BLaER1 treated with 17β-estradiol and CSF1 and Interleukin-3, amounts not matched to agents 10 nM and 100 nM (cell line): ENCODE measurements at regions not wholly inside any gene's neighbourhood (a gene's known extent, or its start where the extent isn't known, plus 50 kb on each side); places are given as distances from the start of the nearest gene placed in this dataset.

ENCODE experiments used
- H3K27ac ChIP-seq, 11 experiments: shearing (Covaris generic); formaldehyde crosslinking; 2 replicates each; pipeline ENCODE4 v1.8.1; 2022
- H3K27me3 ChIP-seq, 11 experiments: shearing (Covaris generic); formaldehyde crosslinking; 2 replicates each; pipeline ENCODE4 v1.8.1; 2022
- H3K36me3 ChIP-seq, 11 experiments: shearing (Covaris generic); formaldehyde crosslinking; 2 replicates each; pipeline ENCODE4 v1.8.1; 2022
- H3K4me1 ChIP-seq, 10 experiments: shearing (Covaris generic); formaldehyde crosslinking; 2 replicates each; pipeline ENCODE4 v1.8.1; 2022
- H3K4me2 ChIP-seq, 11 experiments: shearing (Covaris generic); formaldehyde crosslinking; 2 replicates each; pipeline ENCODE4 v1.8.1; 2022
- H3K4me3 ChIP-seq, 10 experiments: shearing (Covaris generic); formaldehyde crosslinking; 2 replicates each; pipeline ENCODE4 v1.8.1; 2022
- H3K9ac ChIP-seq, 11 experiments: shearing (Covaris generic); formaldehyde crosslinking; 2 replicates each; pipeline ENCODE4 v1.8.1; 2022
- H3K9me3 ChIP-seq, 11 experiments: shearing (Covaris generic); formaldehyde crosslinking; replicated peaks in 1 of 11; 2 replicates each; pipeline ENCODE4 v1.8.1; 2022
- H4K20me1 ChIP-seq, 11 experiments: shearing (Covaris generic); formaldehyde crosslinking; 2 replicates each; pipeline ENCODE4 v1.8.1; 2022
- Cebpa-rat ChIP-seq, 11 experiments: shearing (Covaris generic); IDR thresholded peaks; 2 replicates each; pipeline ENCODE4 v1.8.1; 2022

DNA sequence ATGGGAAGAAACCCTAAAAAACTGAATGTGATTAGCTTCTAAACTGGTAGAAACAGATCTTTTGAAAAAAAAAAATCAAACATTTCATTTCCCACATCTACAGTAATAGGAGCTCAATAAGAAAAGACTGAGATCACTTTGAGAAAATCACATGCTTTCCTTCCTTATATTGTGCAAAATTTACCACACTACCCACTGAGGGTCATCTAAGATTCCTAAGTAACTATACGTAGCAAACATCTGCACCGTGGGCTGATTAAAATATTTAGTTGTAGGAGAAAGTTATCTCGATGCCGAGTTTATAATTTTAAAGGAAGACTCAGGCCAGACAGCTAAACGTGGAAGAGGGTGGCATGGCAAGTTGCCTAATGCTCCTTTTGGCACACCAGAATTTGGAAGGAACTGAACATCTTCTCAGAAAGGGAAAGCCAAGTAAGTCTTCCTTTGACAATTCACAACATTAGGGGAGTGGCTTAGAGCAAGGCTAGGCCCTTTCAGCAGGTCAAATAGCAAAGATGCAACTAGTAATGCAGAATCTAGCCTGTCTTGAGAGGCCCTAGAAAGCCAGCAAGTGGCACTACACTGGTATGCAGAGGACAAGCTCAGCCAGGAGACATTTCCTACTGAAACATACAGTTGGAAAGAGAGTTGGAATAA is 128.0 kb downstream of the TMA16 start:
- Histone ChIP-seq H3K36me3 (no peaks in the 10 kb centered on the region), H3K27ac (peak overlapping the region in 5 of 11 experiments; percentile 56 to 95 (median 77); a peak in 10 of 22 replicates), H3K4me2 (peak overlapping the region in 5 of 11 experiments; percentile 26 to 80 (median 71); a peak in 7 of 22 replicates), H3K4me1 (peaks cover 0 to 62% (median 0%) of the 10 kb centered on the region in 10 experiments; a peak in 8 of 20 replicates), H3K27me3 (no peaks in the 10 kb centered on the region), H4K20me1 (no peaks in the 10 kb centered on the region), H3K9ac (peak overlapping the region in 3 of 11 experiments; percentile 59 to 82 (median 73); a peak in 6 of 22 replicates), H3K4me3 (no peak overlapping the region), H3K9me3 (no peaks in the 10 kb centered on the region)
- no peak for TF ChIP-seq Cebpa-rat (IDR thresholded peaks at IDR 0.05)

DNA sequence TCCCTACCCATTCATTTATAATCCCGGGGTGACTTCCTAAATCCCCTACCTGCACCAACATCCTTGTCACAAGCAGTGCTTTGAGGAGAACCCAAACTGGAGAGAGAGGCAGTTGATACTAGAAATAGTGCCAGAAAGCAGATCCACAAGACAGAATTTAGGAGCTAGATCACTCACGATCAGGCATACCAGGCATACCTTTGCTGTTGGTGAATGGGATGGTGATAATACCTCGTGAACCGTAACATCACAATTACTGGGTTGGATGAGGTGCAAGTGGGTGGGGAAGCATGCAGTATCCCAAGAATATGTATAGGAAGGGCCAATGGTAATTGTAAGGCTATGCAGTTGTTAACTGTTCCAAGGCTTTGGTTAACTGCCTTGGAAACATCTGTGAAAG is 129.3 kb downstream of the TMA16 start:
- Histone ChIP-seq H4K20me1 (no peaks in the 10 kb centered on the region), H3K9ac (no peak overlapping the region), H3K27ac (peak overlapping the region in 1 of 11 experiments; percentile 95; a peak in 1 of 22 replicates), H3K4me3 (no peak overlapping the region), H3K27me3 (no peaks in the 10 kb centered on the region), H3K9me3 (no peaks in the 10 kb centered on the region), H3K4me1 (peaks cover 0 to 59% (median 0%) of the 10 kb centered on the region in 10 experiments; a peak in 8 of 20 replicates), H3K4me2 (peak overlapping the region in 2 of 11 experiments; percentile 74 to 80; a peak in 3 of 22 replicates), H3K36me3 (no peaks in the 10 kb centered on the region)
- no peak for TF ChIP-seq Cebpa-rat (IDR thresholded peaks at IDR 0.05)

DNA sequence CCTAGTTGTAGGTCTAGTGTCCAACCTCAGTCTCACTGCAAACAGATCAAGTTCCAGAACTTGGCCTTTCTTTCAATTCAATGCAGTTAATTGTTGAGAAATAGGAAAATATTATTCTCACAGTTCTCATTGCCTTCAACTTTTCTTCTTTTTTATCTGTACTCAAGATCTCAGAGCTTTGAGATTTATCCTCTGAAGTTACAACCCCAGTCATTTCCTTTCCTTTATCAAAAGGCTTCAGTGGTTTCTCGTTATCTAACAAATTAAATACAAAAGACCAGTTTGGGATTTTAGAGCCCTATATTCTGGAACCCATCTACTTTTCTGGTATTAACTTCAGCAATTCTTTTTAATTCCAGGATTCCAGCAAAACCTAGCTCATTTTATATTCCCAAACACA is 130.2 kb downstream of the TMA16 start:
- TF ChIP-seq Cebpa-rat (IDR thresholded peaks at IDR 0.05), result no peak
- Histone ChIP-seq H4K20me1 (no peaks in the 10 kb centered on the region), H3K36me3 (no peaks in the 10 kb centered on the region), H3K4me2 (peak overlapping the region in 1 of 11 experiments; percentile 80; a peak in 1 of 22 replicates), H3K27ac (no peak overlapping the region; a peak in 1 of 22 replicates), H3K4me1 (peaks cover 0 to 58% (median 0%) of the 10 kb centered on the region in 10 experiments; a peak in 8 of 20 replicates), H3K9me3 (no peaks in the 10 kb centered on the region), H3K27me3 (no peaks in the 10 kb centered on the region), H3K9ac (no peak overlapping the region), H3K4me3 (no peak overlapping the region)

DNA sequence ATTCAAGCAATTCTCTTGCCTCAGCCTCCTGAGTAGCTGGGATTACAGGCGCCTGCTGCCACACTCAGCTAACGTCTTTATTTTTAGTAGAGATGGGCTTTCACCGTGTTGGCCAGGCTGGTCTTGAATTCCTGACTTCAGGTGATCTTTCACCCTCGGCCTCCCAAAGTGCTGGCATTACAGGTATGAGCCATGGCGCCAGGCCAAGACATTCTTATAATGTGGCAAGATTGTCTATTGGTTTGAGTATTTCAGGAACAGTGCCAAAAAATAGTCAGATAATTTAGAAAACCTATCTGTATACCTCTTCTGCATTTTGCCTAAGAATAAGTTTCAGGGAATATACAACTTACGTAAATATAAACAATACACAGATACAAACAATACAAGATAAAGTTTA is 136.8 kb downstream of the TMA16 start:
- H3K4me1 ChIP-seq, result peaks cover 0 to 5% (median 0%) of the 10 kb centered on the region in 10 experiments; a peak in 2 of 20 replicates
- no peak overlapping the region for H3K9ac ChIP-seq
- no peak for TF ChIP-seq Cebpa-rat (IDR thresholded peaks at IDR 0.05)
- no peak overlapping the region for H3K27ac ChIP-seq
- H4K20me1 ChIP-seq, result no peaks in the 10 kb centered on the region
- H3K4me2 ChIP-seq, result no peak overlapping the region
- no peaks in the 10 kb centered on the region for H3K36me3 ChIP-seq
- H3K9me3 ChIP-seq, result no peaks in the 10 kb centered on the region
- H3K27me3 ChIP-seq, result no peaks in the 10 kb centered on the region
- no peak overlapping the region for H3K4me3 ChIP-seq

DNA sequence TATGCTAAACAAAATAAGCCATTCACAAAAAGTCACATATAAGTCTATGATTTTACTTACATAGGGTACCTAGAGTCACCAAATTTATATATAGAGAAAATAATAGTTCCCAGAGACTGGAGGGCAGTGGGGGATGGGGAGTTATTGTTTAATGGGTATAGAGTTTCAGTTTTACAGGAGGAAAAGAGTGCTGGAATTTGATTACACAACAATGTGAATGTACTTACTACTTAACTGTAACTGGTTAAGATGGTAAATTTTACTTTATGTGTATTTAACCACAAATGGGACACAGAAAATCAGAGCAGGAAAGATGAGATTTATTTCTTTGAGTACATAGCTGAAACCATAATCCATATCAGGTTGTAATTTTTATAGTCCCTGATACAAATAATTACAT is 144.4 kb downstream of the TMA16 start:
- Histone ChIP-seq H4K20me1 (no peaks in the 10 kb centered on the region), H3K4me3 (no peak overlapping the region), H3K27ac (no peak overlapping the region), H3K4me2 (no peak overlapping the region), H3K36me3 (no peaks in the 10 kb centered on the region), H3K9me3 (peaks cover 0 to under 1% (median 0%) of the 10 kb centered on the region in 11 experiments; a peak in 1 of 22 replicates), H3K9ac (no peak overlapping the region), H3K27me3 (no peaks in the 10 kb centered on the region), H3K4me1 (peaks cover 0 to 4% (median 0%) of the 10 kb centered on the region in 10 experiments; a peak in 1 of 20 replicates)
- TF ChIP-seq Cebpa-rat (IDR thresholded peaks at IDR 0.05), result no peak

DNA sequence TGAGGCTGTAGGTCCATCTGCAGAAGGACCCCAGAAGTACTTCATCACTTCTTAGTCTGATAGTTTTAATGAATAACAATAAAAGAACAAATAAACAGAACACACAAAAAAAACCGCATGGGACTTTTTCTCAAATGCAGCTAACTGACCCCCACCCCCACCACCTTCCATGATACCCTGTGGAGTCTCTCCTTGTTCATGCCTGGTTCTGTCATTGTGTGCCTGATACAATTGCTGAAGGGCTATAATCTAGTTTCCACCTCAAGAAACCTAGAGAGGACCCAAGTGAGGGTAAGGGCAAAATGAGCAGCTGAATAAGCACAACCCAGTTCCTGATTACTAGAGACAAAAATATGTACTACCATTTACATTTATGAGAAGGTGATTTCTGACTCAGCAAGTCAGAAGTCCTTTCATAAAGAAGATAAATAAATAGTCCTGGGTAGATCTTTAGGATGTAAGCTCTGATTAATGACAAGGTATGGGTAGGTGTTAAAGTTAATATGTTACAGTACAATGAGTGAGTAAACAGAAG is 155.1 kb downstream of the TMA16 start:
- Histone ChIP-seq H3K36me3 (peaks cover 0 to 6% (median 0%) of the 10 kb centered on the region in 11 experiments; a peak in 1 of 22 replicates), H3K27me3 (no peaks in the 10 kb centered on the region), H3K4me3 (no peak overlapping the region), H4K20me1 (no peaks in the 10 kb centered on the region), H3K27ac (no peak overlapping the region), H3K9me3 (peaks cover 16 to 26% (median 23%) of the 10 kb centered on the region in 11 experiments), H3K4me1 (peaks cover 0 to 41% (median 0%) of the 10 kb centered on the region in 10 experiments; a peak in 8 of 20 replicates), H3K4me2 (peak overlapping the region in 2 of 11 experiments; percentile 0 to 28; a peak in 3 of 22 replicates), H3K9ac (no peak overlapping the region)
- no peak for TF ChIP-seq Cebpa-rat (IDR thresholded peaks at IDR 0.05)

DNA sequence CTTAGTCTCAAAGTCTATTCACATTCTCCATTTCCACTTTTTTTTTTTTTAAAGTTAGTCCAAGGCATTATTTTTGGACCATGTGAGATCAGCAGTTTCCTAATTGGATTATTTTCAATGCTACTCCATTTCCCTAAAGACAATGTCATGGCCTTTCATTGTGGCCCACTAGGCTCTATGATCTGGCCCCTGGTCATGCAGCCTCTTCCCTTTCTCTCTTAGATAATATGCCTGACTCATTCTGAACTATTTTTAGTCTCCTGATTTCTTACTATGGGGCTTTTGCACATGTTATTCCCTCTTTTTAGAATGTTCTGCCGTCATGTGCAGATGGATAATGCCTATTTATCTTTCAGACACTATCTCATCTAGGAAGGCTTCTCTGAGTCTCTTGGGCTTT is 157.3 kb downstream of the TMA16 start:
- H3K9ac ChIP-seq, result peak overlapping the region in 1 of 11 experiments; percentile 49; a peak in 1 of 22 replicates
- TF ChIP-seq Cebpa-rat (IDR thresholded peaks at IDR 0.05), result no peak
- no peaks in the 10 kb centered on the region for H4K20me1 ChIP-seq
- no peaks in the 10 kb centered on the region for H3K36me3 ChIP-seq
- H3K27me3 ChIP-seq, result no peaks in the 10 kb centered on the region
- H3K4me2 ChIP-seq, result peak overlapping the region in 4 of 11 experiments; percentile 27 to 76 (median 64); a peak in 8 of 22 replicates
- peak overlapping the region in 4 of 11 experiments; percentile 50 to 73 (median 62); a peak in 7 of 22 replicates for H3K27ac ChIP-seq
- no peak overlapping the region for H3K4me3 ChIP-seq
- H3K4me1 ChIP-seq, result peaks cover 0 to 41% (median 0%) of the 10 kb centered on the region in 10 experiments; a peak in 8 of 20 replicates
- peaks cover 0 to 21% (median 9%) of the 10 kb centered on the region in 11 experiments; a peak in 15 of 22 replicates for H3K9me3 ChIP-seq

DNA sequence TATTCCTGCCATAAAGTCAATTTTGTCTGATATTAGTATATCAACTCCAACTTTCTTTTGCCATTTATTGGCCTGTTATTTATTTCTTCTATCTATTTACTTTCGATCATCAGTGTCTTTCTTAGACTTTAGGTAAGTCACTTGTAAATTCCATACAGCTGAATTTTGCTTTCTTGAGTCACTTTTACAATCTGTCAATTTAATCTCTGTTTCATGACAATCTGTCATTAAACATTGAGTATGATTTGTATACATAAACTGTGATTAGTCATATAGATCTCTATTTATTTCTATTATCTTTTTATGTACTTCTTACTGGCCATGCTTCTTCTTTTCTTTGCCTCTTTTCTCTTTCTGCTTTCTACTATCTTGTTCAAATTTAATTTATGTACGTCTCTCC is 160.1 kb downstream of the TMA16 start:
- Histone ChIP-seq H3K4me1 (peaks cover 0 to 41% (median 0%) of the 10 kb centered on the region in 10 experiments; a peak in 8 of 20 replicates), H3K36me3 (no peaks in the 10 kb centered on the region), H3K27me3 (no peaks in the 10 kb centered on the region), H4K20me1 (no peaks in the 10 kb centered on the region), H3K27ac (no peak overlapping the region), H3K4me2 (no peak overlapping the region), H3K9me3 (peaks cover 0 to 39% (median 16%) of the 10 kb centered on the region in 11 experiments; a peak in 15 of 22 replicates), H3K9ac (no peak overlapping the region), H3K4me3 (no peak overlapping the region)
- no peak for TF ChIP-seq Cebpa-rat (IDR thresholded peaks at IDR 0.05)

DNA sequence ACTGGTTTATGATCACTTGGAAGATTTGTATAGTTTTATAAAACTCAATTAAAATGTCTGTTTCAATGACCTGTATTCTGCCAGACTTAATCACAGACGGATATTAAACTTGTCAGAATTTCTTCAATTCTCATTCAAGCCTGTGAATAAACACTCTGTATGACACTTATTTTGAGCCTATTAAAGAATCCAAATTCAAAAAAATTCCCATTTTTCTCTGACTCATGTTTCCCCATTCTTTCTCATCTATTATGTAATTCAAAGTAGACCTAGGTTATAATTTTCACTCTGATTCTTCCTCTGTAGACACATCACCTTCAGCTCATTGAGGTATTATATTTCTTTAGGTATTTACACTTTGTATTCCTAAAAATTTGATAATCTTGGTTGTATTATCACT is 166.1 kb downstream of the TMA16 start:
- Histone ChIP-seq H3K4me2 (peak overlapping the region in 2 of 11 experiments; percentile 85 to 95; a peak in 3 of 22 replicates), H3K4me1 (peaks cover 24 to 59% (median 42%) of the 10 kb centered on the region in 10 experiments), H3K9ac (no peak overlapping the region), H3K27me3 (no peaks in the 10 kb centered on the region), H3K9me3 (peaks cover 0 to 39% (median 13%) of the 10 kb centered on the region in 11 experiments; a peak in 15 of 22 replicates), H3K27ac (no peak overlapping the region), H3K4me3 (no peak overlapping the region), H3K36me3 (no peaks in the 10 kb centered on the region), H4K20me1 (no peaks in the 10 kb centered on the region)
- no peak for TF ChIP-seq Cebpa-rat (IDR thresholded peaks at IDR 0.05)
